Activated CD4-positive, alpha-beta memory T cell treated with anti-CD3 and anti-CD28 coated beads, Interleukin-2, amount 10 ng/mL, durations not matched to agents 7 days and 5 days (primary cell): ENCODE measurements at regions not wholly inside any gene's neighbourhood (a gene's known extent, or its start where the extent isn't known, plus 50 kb on each side); places are given as distances from the start of the nearest gene placed in this dataset.
"Not testable (repeated sequence)": the region's sequence is repeated elsewhere in the genome, so short reads cannot be mapped to it uniquely, and the experiment has no call there.

Experiments
- CTCF ChIA-PET: fragments of 350-600 bp; sonication (Branson Sonifier 250); formaldehyde crosslinking; loops from one replicate; lab custom pipeline; 2021; ENCODE audit warnings: antibody characterized with exemption, inconsistent platforms; lab: Charles Lee
- POLR2A ChIA-PET: fragments of 350-600 bp; sonication (Branson Sonifier 250); formaldehyde crosslinking; loops from one replicate; lab custom pipeline; 2021; ENCODE audit warnings: antibody characterized with exemption; lab: Charles Lee
- DNase-seq: peaks from one replicate; pipeline ENCODE4 v3.0.0-alpha.2; 2020
- H3K27ac Mint-ChIP-seq: one replicate; pipeline ENCODE4 v1.8.0; 2021; ENCODE audit warnings: mild to moderate bottlenecking, mixed read lengths
- H3K27me3 Mint-ChIP-seq: one replicate; pipeline ENCODE4 v1.8.0; 2021; ENCODE audit warnings: mixed read lengths
- H3K36me3 Mint-ChIP-seq: one replicate; pipeline ENCODE4 v1.8.0; 2021; ENCODE audit warnings: low read depth, mixed read lengths
- H3K4me1 Mint-ChIP-seq: one replicate; pipeline ENCODE4 v1.8.0; 2021; ENCODE audit warnings: mixed read lengths
- H3K4me3 Mint-ChIP-seq: one replicate; pipeline ENCODE4 v1.8.0; 2021; ENCODE audit warnings: mild to moderate bottlenecking, mixed read lengths
- H3K9me3 Mint-ChIP-seq: one replicate; pipeline ENCODE4 v1.8.0; 2021; ENCODE audit warnings: mixed read lengths

DNA sequence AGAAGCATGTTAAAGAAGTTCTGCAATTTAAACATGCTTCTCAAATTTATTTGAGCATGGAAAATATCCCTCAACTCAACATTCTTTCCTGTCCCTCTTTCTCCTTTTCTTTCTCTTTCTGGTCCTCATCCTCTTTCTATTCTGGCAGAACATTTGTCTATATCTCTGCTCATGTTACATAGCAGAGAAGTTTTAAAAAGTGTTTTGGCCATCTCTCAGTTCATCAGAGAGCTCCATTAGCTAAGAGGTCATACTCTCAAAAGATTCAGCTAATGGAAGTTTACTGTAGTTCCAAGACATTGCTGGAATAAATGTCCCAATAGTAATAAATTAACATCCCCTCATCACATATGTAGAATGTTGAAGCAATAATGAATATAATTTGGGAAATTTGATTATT lies 53.5 kb downstream of the XCL2 start:
- peaks cover 8% of the 10 kb centered on the region for H3K36me3 Mint-ChIP-seq
- no peak overlapping the region for H3K4me3 Mint-ChIP-seq
- CTCF ChIA-PET, result no interaction called here
- POLR2A ChIA-PET, result no interaction called here
- peaks cover 3% of the 10 kb centered on the region for H3K27me3 Mint-ChIP-seq
- peaks cover 15% of the 10 kb centered on the region for H3K4me1 Mint-ChIP-seq
- H3K9me3 Mint-ChIP-seq, result peaks cover 7% of the 10 kb centered on the region
- H3K27ac Mint-ChIP-seq, result no peak overlapping the region
- DNase-seq, result no peak

DNA sequence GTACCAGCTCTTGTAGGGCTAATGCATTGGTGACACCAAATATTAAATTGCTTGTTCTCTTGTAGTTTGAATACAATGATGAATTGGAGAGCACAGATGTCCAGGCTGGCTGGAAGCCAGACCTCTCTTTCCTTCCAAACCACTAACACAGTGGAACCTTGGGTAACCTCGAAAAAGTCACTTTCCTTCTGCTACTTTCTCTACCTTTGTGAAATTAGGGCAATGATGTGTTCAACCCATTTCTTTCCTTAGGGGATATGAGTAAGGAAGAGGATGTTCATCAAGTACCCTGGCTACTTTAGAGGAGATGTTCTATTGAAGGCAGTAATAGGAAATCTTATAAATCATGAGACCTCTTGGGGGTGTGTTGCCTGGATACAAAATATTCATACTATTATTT lies 55.7 kb downstream of the XCL2 start:
- ChIA-PET POLR2A (no interaction called here), CTCF (interaction anchor here (0.8 kb wide), 1 partner anchor 1009 kb away, joined by 5 read pairs; no protein-coding TSS in a partner anchor)
- H3K36me3 Mint-ChIP-seq, result peaks cover 11% of the 10 kb centered on the region

DNA sequence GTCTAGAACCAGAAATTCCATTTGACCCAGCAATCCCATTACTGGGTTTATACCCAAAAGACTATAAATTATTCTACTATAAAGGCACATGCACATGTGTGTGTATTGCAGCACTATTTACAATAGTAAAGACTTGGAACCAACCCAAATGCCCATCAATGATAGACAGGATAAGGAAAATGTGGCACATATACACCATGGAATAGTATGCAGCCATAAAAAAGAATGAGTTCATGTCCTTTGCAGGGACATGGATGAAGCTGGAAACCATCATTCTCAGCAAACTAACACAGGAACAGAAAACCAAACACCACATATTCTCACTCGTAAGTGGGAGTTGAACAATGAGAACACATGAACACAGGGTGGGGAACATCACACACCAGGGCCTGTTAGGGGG lies 57.0 kb downstream of the XCL2 start:
- peaks cover 10% of the 10 kb centered on the region for H3K9me3 Mint-ChIP-seq
- CTCF ChIA-PET, result not testable (repeated sequence)

More for the DNA sequence above, 55.7 kb downstream of the XCL2 start:
- Mint-ChIP-seq H3K4me3 (no peak overlapping the region), H3K4me1 (peaks cover 37% of the 10 kb centered on the region), H3K27me3 (peaks cover 3% of the 10 kb centered on the region), H3K9me3 (peaks cover 10% of the 10 kb centered on the region), H3K27ac (no peak overlapping the region)
- no peak for DNase-seq

DNA sequence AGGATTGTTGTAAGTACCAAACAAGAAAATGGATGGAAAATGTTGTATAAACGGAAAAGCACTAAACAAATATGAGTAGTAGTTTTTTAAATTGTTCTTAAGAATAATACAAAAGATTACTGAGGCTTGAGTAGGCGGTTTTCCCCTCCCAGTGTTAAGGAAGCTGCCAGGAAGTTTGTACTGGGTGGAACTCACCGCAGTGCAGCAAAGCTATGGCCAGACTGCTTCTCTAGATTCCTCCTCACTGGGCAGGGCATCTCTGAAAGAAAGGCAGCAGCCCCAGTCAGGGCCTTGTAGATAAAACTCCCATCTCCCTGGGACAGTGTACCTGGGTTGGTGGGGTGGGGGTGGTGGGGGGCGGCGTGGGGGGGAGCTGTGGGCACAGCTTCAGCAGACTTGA lies 58.7 kb downstream of the XCL2 start:
- POLR2A ChIA-PET, result interaction anchor here (1.6 kb wide), 1 partner anchor 15 kb away, joined by 7 read pairs; no protein-coding TSS in a partner anchor
- Mint-ChIP-seq H3K27ac (peak overlapping the region; percentile 79), H3K4me3 (peak overlapping the region; percentile 33)

More for the DNA sequence above, 57.0 kb downstream of the XCL2 start:
- Mint-ChIP-seq H3K4me1 (peaks cover 39% of the 10 kb centered on the region), H3K36me3 (peaks cover 15% of the 10 kb centered on the region)
- DNase-seq, H3K4me3 Mint-ChIP-seq, POLR2A ChIA-PET, H3K27ac Mint-ChIP-seq, H3K27me3 Mint-ChIP-seq: not testable (repeated sequence)

GRCh38 chr1:168484083-168484482 lies 59.7 kb downstream of the XCL2 start:
- Mint-ChIP-seq H3K36me3 (peaks cover 21% of the 10 kb centered on the region), H3K4me1 (peaks cover 45% of the 10 kb centered on the region), H3K9me3 (peaks cover 10% of the 10 kb centered on the region), H3K27me3 (no peaks in the 10 kb centered on the region), H3K27ac (no peak overlapping the region), H3K4me3 (no peak overlapping the region)
- CTCF ChIA-PET, result no interaction called here
- POLR2A ChIA-PET, result no interaction called here
- DNase-seq, result no peak

More for the DNA sequence above, 58.7 kb downstream of the XCL2 start:
- CTCF ChIA-PET, result interaction anchor here (0.6 kb wide), 1 partner anchor 73 kb away, joined by 4 read pairs; no protein-coding TSS in a partner anchor
- peaks cover 21% of the 10 kb centered on the region for H3K36me3 Mint-ChIP-seq
- H3K4me1 Mint-ChIP-seq, result peaks cover 41% of the 10 kb centered on the region
- H3K9me3 Mint-ChIP-seq, result peaks cover 10% of the 10 kb centered on the region
- DNase-seq, result no peak
- H3K27me3 Mint-ChIP-seq, result no peaks in the 10 kb centered on the region

DNA sequence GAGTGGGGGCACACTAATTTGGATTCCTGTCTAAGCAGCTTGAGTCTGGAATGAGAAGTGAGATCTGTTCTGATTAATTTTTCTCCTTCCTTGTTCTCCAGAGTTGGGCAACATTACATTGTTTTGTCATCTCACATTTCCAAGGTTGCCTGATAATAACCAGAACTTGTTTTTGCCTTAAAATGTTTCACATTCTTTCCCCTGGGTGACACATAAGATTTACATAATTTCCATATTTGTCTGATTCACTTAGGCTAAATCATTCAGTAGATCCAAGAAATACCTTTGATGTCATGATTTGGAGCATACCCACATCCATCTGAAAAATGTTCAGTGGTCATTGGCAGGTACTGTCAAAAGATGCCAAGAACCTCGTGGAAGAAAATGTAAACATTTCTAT lies 60.3 kb downstream of the XCL2 start:
- CTCF ChIA-PET, result interaction anchor here (0.9 to 1.3 kb wide), 3 partner anchors 8 to 37 kb away, joined by 3 to 5 read pairs (median 3); no protein-coding TSS in a partner anchor
- peaks cover 21% of the 10 kb centered on the region for H3K36me3 Mint-ChIP-seq

GRCh38 chr1:168482106-168482505 lies 61.7 kb downstream of the XCL2 start:
- ChIA-PET CTCF (interaction anchor here (0.6 to 1.3 kb wide), 3 partner anchors 10 to 50 kb away, joined by 3 to 5 read pairs (median 4); no protein-coding TSS in a partner anchor), POLR2A (interaction anchor here (1.6 kb wide), 1 partner anchor 12 kb away, joined by 4 read pairs; no protein-coding TSS in a partner anchor)
- no peak for DNase-seq
- no peaks in the 10 kb centered on the region for H3K27me3 Mint-ChIP-seq
- H3K4me1 Mint-ChIP-seq, result peaks cover 46% of the 10 kb centered on the region
- peaks cover 9% of the 10 kb centered on the region for H3K9me3 Mint-ChIP-seq
- no peak overlapping the region for H3K4me3 Mint-ChIP-seq
- no peak overlapping the region for H3K27ac Mint-ChIP-seq
- H3K36me3 Mint-ChIP-seq, result peaks cover 21% of the 10 kb centered on the region

More for the DNA sequence above, 60.3 kb downstream of the XCL2 start:
- Mint-ChIP-seq H3K4me3 (no peak overlapping the region), H3K4me1 (peaks cover 45% of the 10 kb centered on the region), H3K27me3 (no peaks in the 10 kb centered on the region), H3K27ac (no peak overlapping the region), H3K9me3 (peaks cover 10% of the 10 kb centered on the region)
- POLR2A ChIA-PET, result interaction anchor here (1.6 kb wide), 1 partner anchor 13 kb away, joined by 4 read pairs; no protein-coding TSS in a partner anchor
- DNase-seq, result no peak

- CTCF ChIA-PET, result no interaction called here
- POLR2A ChIA-PET, result no interaction called here
- Mint-ChIP-seq H3K27ac (no peak overlapping the region), H3K4me1 (peaks cover 47% of the 10 kb centered on the region), H3K36me3 (peaks cover 23% of the 10 kb centered on the region), H3K9me3 (peaks cover 11% of the 10 kb centered on the region), H3K27me3 (no peaks in the 10 kb centered on the region), H3K4me3 (no peak overlapping the region)
- DNase-seq, result no peak
Observed at GRCh38 chr1:168481586-168481985, 62.2 kb downstream of the XCL2 start.

DNA sequence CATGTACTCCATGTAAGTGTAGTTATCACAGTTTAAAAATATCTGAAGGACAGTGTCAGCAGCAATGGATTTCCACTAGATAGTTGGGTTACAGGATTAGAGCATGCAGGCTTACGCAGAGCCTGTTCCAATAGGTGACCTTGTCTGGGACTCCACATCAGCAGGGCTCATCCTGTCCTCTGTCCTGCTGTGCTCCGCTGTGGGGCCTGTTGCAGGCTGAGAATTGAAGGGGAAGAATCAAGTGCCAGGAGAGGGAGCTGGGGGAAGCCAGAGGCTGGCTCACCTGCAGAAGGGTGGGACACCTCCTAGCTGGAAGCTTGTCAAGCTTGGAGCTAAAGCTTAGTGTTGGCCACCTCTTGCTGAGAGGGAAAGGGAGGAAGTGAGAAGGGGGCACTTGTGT lies 62.8 kb downstream of the XCL2 start:
- ChIA-PET CTCF (no interaction called here), POLR2A (no interaction called here)
- DNase-seq, result no peak
- H3K36me3 Mint-ChIP-seq, result peaks cover 21% of the 10 kb centered on the region
- H3K9me3 Mint-ChIP-seq, result peaks cover 5% of the 10 kb centered on the region
- no peaks in the 10 kb centered on the region for H3K27me3 Mint-ChIP-seq
- no peak overlapping the region for H3K4me3 Mint-ChIP-seq
- peaks cover 42% of the 10 kb centered on the region for H3K4me1 Mint-ChIP-seq
- H3K27ac Mint-ChIP-seq, result no peak overlapping the region

DNA sequence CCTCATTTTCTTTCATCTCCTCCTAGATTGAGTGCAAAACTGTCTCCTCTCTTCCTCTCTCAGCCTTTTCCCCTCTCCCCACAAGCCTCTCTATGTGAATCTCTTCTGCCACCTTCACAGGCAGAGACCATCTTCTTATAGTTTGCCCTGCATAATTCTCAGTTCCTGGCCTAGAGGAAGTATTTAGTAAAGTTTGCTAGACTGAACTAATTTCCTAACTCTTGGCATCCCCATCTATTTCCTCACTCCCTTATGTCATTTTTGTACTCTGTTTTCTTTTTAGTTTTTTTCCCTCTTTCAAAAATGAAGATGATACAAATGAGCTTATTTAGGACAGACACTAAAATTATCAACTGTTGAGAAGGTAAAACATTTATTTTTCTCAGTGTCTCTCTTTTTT lies 66.0 kb downstream of the XCL2 start:
- POLR2A ChIA-PET, result no interaction called here
- H3K4me3 Mint-ChIP-seq, result no peak overlapping the region
- H3K36me3 Mint-ChIP-seq, result peaks cover 35% of the 10 kb centered on the region
- DNase-seq, result no peak
- H3K27ac Mint-ChIP-seq, result no peak overlapping the region
- no peaks in the 10 kb centered on the region for H3K27me3 Mint-ChIP-seq
- CTCF ChIA-PET, result interaction anchor here (0.9 to 1.3 kb wide), 3 partner anchors 35 to 135 kb away, joined by 3 to 4 read pairs (median 3); no protein-coding TSS in a partner anchor
- H3K9me3 Mint-ChIP-seq, result peaks cover 18% of the 10 kb centered on the region
- peaks cover 12% of the 10 kb centered on the region for H3K4me1 Mint-ChIP-seq

DNA sequence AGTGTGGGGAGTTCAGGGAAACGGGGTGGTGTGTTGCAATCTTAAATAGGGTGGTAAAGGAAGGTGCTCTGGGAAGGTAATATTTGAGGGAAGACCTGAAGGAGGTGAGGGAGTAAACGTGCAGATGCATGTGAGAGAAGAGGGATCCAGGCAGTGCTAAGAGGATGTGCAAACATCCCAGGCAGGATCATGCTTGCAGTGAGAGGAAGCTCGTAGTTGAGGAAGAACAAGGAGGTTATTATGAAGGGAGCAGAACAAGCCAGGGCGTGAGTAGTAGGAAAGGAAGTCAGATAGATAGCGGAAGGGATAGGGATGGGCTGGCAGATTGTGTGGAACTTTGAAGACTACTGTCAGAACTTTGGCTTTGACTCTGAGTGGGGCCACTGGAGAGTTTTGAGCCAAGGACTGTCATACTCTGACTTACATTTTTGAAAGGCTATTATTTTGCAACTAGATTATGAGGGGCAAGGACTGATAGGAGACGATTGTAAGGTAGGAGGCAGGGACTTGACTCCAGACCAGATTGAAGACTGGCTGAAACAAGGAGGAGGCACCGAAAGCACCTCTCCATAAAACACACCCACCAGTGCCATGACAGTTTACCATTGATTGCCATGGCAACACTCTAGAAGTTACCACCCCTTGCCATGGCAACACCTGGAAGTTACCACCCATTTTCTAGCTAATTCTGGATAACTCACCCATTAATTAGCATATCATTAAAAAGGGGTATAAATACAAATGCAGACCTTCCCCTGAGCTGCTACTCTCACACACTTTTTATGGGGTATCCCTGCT lies 67.0 kb downstream of the XCL2 start:
- Mint-ChIP-seq H3K36me3 (peaks cover 34% of the 10 kb centered on the region), H3K4me3 (no peak overlapping the region), H3K9me3 (peaks cover 22% of the 10 kb centered on the region), H3K27me3 (no peaks in the 10 kb centered on the region), H3K4me1 (peaks cover 12% of the 10 kb centered on the region), H3K27ac (no peak overlapping the region)
- no peak for DNase-seq
- ChIA-PET POLR2A (no interaction called here), CTCF (interaction anchor here (1.3 kb wide), 2 partner anchors 59 to 134 kb away, joined by 3 to 4 read pairs; no protein-coding TSS in a partner anchor)

GRCh38 chr1:168474322-168474721 lies 69.5 kb downstream of the XCL2 start:
- no peak for DNase-seq
- Mint-ChIP-seq H3K27me3 (no peaks in the 10 kb centered on the region), H3K36me3 (peaks cover 27% of the 10 kb centered on the region), H3K4me3 (no peak overlapping the region), H3K27ac (no peak overlapping the region), H3K9me3 (peaks cover 22% of the 10 kb centered on the region), H3K4me1 (peaks cover 25% of the 10 kb centered on the region)
- ChIA-PET POLR2A (no interaction called here), CTCF (interaction anchor here (0.8 kb wide), 1 partner anchor 129 kb away, joined by 3 read pairs; no protein-coding TSS in a partner anchor)

DNA sequence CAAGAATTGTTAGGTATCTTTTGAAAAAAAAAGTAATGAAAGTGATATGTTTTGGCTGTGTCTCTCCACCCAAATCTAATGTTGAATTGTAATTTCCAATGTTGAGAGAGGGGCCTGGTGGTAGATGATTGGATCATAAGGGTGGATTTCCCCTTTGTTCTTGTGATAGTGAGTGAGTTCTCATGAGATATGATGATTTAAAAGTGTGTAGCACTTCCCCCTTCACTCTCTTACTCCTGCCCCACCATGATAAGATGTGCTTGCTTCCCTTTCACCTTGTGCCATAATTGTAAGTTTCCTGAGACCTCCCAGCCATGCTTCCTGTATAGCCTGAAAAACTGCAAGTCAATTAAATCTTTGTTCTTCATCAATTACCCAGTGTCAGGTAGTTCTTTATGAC lies 70.7 kb downstream of the XCL2 start:
- peaks cover 27% of the 10 kb centered on the region for H3K36me3 Mint-ChIP-seq
- POLR2A ChIA-PET, result no interaction called here
- CTCF ChIA-PET, result no interaction called here

More for the DNA sequence above, 70.7 kb downstream of the XCL2 start:
- Mint-ChIP-seq H3K27ac (no peak overlapping the region), H3K27me3 (no peaks in the 10 kb centered on the region), H3K9me3 (peaks cover 22% of the 10 kb centered on the region), H3K4me3 (no peak overlapping the region), H3K4me1 (peaks cover 37% of the 10 kb centered on the region)
- no peak for DNase-seq
